Gastroesophageal sphincter (tissue), 3 donors: ENCODE measurements at regions not wholly inside any gene's neighbourhood (a gene's known extent, or its start where the extent isn't known, plus 50 kb on each side); places are given as distances from the start of the nearest gene placed in this dataset.

ENCODE experiments used
- POLR2A ChIP-seq, 2 donors: fragments of 450-650 bp; IDR thresholded peaks; one replicate each; pipeline ENCODE4 v1.6.1; 2017; ENCODE audit warnings: antibody characterized with exemption in 2 of 2, mild to moderate bottlenecking in 2 of 2, moderate library complexity in 1 of 2
- TF ChIP-seq, protein P1 (sequence below), 4 experiments: fragments of 200-600 bp in 2 of 4; fragments of 450-650 bp in 2 of 4; sonication (generic) in 1 of 4; IDR thresholded peaks; one replicate each; pipeline ENCODE4 v1.5.1; 2017 to 2019; ENCODE audit warnings: antibody characterized with exemption in 4 of 4, mild to moderate bottlenecking in 2 of 4, moderate library complexity in 2 of 4

DNA sequence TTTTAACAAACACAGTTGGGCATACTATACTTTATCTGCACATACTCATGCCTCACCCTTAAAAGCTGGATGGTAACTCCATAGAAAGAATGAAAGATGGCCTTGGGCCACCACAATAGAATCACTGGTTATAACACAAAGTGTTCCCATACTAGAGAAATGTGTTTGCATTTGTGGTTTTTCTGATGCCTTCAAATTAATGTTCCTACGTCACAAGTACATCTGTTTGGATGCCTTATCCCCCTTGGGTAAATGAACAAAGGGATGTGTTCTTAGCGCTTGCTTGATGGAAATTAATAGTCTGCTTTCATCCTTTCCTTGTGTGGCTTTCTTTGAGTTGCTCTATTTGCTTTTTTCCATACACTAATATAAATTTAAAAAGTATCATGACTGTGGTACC is 291.1 kb upstream of the PDE4D start:
- TF ChIP-seq, protein P1, sequence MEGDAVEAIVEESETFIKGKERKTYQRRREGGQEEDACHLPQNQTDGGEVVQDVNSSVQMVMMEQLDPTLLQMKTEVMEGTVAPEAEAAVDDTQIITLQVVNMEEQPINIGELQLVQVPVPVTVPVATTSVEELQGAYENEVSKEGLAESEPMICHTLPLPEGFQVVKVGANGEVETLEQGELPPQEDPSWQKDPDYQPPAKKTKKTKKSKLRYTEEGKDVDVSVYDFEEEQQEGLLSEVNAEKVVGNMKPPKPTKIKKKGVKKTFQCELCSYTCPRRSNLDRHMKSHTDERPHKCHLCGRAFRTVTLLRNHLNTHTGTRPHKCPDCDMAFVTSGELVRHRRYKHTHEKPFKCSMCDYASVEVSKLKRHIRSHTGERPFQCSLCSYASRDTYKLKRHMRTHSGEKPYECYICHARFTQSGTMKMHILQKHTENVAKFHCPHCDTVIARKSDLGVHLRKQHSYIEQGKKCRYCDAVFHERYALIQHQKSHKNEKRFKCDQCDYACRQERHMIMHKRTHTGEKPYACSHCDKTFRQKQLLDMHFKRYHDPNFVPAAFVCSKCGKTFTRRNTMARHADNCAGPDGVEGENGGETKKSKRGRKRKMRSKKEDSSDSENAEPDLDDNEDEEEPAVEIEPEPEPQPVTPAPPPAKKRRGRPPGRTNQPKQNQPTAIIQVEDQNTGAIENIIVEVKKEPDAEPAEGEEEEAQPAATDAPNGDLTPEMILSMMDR (IDR thresholded peaks at IDR 0.05): no peak
- no peak for TF ChIP-seq POLR2A (IDR thresholded peaks at IDR 0.05)
